ENCODE measurements at regions not wholly inside any gene's neighbourhood (a gene's known extent, or its start where the extent isn't known, plus 50 kb on each side); places are given as distances from the start of the nearest gene placed in this dataset.

DNA sequence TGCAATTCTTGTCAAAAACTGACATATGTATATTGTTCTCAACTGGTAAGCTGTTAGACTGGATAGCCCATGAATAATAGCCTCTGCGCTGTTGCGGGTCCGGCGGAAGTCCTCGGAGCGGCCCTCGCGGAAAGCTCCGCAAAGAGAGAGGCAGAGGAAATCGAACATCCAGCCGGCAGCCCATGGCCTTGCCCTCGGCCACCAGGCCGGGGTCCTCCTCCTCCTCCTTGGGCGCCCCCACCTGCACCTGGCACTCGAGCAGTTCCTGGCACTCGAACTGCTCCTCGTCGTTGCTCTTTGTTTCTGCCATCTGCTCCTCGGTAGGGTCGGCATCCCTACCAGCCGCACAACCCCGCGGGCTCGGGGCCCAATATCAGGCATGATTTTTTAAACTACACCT is 1176.3 kb downstream of the PCDH18 start:
- 93% methylated on average over 3 of the region's 24 CpGs for WGBS (ENCODE audit: insufficient coverage, low lambda C conversion rate)
- Histone ChIP-seq H3K27ac (ENCODE audit: low read length) (no peak overlapping the region), H3K27me3 (ENCODE audit: control insufficient read depth, insufficient read depth, low read length) (no peaks in the 10 kb centered on the region), H3K4me1 (ENCODE audit: control insufficient read depth, insufficient read depth, low read length) (no peaks in the 10 kb centered on the region), H3K36me3 (ENCODE audit: control insufficient read depth, insufficient read depth, low read length) (no peaks in the 10 kb centered on the region), H3K9me3 (ENCODE audit: control insufficient read depth, low read depth, low read length) (peaks cover 3% of the 10 kb centered on the region), H3K4me3 (ENCODE audit: low read length) (no peak overlapping the region)
- DNase-seq: no peak

GRCh38 chr4:136343340-136343739 is 1189.0 kb downstream of the PCDH18 start:
- 50% methylated on average over 2 of the region's 3 CpGs for WGBS (ENCODE audit: insufficient coverage, low lambda C conversion rate)
- no peaks in the 10 kb centered on the region for H3K36me3 ChIP-seq (ENCODE audit: control insufficient read depth, insufficient read depth, low read length)
- no peak overlapping the region for H3K27ac ChIP-seq (ENCODE audit: low read length)
- H3K27me3 ChIP-seq (ENCODE audit: control insufficient read depth, insufficient read depth, low read length): no peaks in the 10 kb centered on the region
- H3K4me3 ChIP-seq (ENCODE audit: low read length): no peak overlapping the region
- H3K4me1 ChIP-seq (ENCODE audit: control insufficient read depth, insufficient read depth, low read length): no peaks in the 10 kb centered on the region
- peaks cover 3% of the 10 kb centered on the region for H3K9me3 ChIP-seq (ENCODE audit: control insufficient read depth, low read depth, low read length)
- DNase-seq: no peak

DNA sequence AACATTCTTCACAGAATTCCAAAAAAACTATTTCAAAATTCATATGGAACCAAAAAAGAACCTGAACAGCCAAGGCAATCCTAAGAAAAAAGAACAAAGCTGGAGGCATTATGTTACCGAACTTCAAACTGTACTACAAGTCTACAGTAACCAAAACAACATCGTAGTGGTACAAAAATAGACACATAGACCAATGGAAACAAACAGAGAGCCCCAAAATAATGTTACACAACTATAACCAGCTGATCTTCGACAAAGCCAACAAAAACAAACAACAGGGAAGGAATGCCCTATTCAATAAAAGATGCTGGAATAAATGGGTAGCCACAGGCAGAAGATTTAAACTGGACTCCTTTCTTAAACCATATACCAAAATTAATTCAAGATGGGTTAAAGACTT is 1189.6 kb downstream of the PCDH18 start:
- Histone ChIP-seq H3K36me3 (ENCODE audit: control insufficient read depth, insufficient read depth, low read length) (no peaks in the 10 kb centered on the region), H3K4me3 (ENCODE audit: low read length) (no peak overlapping the region), H3K27me3 (ENCODE audit: control insufficient read depth, insufficient read depth, low read length) (no peaks in the 10 kb centered on the region), H3K4me1 (ENCODE audit: control insufficient read depth, insufficient read depth, low read length) (no peaks in the 10 kb centered on the region), H3K27ac (ENCODE audit: low read length) (no peak overlapping the region), H3K9me3 (ENCODE audit: control insufficient read depth, low read depth, low read length) (peaks cover 3% of the 10 kb centered on the region)
- no peak for DNase-seq
- 100% methylated on average over 1 of the region's 3 CpGs for WGBS (ENCODE audit: insufficient coverage, low lambda C conversion rate)

- no peaks in the 10 kb centered on the region for H3K4me1 ChIP-seq (ENCODE audit: control insufficient read depth, insufficient read depth, low read length)
- WGBS (ENCODE audit: insufficient coverage, low lambda C conversion rate): no CpG with 5 or more reads among the region's 4 CpGs
These were observed 1195.1 kb downstream of the PCDH18 start for GRCh38 chr4:136337216-136337615.

GRCh38 chr4:136336479-136336878 is 1195.8 kb downstream of the PCDH18 start:
- Histone ChIP-seq H3K9me3 (ENCODE audit: control insufficient read depth, low read depth, low read length) (no peaks in the 10 kb centered on the region), H3K4me3 (ENCODE audit: low read length) (no peak overlapping the region), H3K27me3 (ENCODE audit: control insufficient read depth, insufficient read depth, low read length) (no peaks in the 10 kb centered on the region), H3K27ac (ENCODE audit: low read length) (no peak overlapping the region), H3K36me3 (ENCODE audit: control insufficient read depth, insufficient read depth, low read length) (no peaks in the 10 kb centered on the region), H3K4me1 (ENCODE audit: control insufficient read depth, insufficient read depth, low read length) (no peaks in the 10 kb centered on the region)
- no peak for DNase-seq
- no CpG with 5 or more reads among the region's 4 CpGs for WGBS (ENCODE audit: insufficient coverage, low lambda C conversion rate)

More at GRCh38 chr4:136337216-136337615, 1195.1 kb downstream of the PCDH18 start:
- Histone ChIP-seq H3K36me3 (ENCODE audit: control insufficient read depth, insufficient read depth, low read length) (no peaks in the 10 kb centered on the region), H3K4me3 (ENCODE audit: low read length) (no peak overlapping the region), H3K9me3 (ENCODE audit: control insufficient read depth, low read depth, low read length) (peaks cover 3% of the 10 kb centered on the region), H3K27me3 (ENCODE audit: control insufficient read depth, insufficient read depth, low read length) (no peaks in the 10 kb centered on the region), H3K27ac (ENCODE audit: low read length) (no peak overlapping the region)
- DNase-seq: no peak

DNA sequence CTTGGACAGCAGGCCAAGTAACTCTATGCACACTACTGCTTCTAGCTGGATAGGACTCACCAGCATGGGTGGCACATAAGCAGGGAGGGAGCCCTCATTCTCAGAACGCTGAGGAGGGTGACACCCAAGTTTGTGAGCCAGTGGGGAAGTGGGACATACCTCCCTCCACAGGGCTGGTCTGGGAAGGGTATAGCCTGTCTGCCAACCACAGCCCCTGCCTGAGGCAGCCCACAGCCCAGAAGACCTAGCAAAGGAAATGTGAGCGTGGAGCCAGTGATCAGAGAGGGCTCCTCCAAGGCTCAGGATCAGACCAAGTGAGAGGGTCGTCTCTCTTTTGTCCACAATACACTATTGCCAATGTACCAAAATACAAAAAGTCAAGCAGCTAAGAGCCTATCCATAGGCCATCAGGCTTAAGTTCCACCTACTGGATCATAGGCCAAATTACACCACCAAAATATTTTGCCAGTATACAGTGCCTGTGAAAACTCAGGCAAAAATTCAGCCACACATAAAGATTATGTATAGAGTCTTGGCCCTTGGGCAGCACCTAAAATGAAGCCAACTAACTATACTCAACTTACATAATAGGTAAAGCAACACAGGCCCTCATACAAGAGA is 1203.1 kb downstream of the PCDH18 start:
- Histone ChIP-seq H3K9me3 (ENCODE audit: control insufficient read depth, low read depth, low read length) (no peaks in the 10 kb centered on the region), H3K27ac (ENCODE audit: low read length) (no peak overlapping the region), H3K36me3 (ENCODE audit: control insufficient read depth, insufficient read depth, low read length) (no peaks in the 10 kb centered on the region), H3K27me3 (ENCODE audit: control insufficient read depth, insufficient read depth, low read length) (no peaks in the 10 kb centered on the region), H3K4me3 (ENCODE audit: low read length) (no peak overlapping the region), H3K4me1 (ENCODE audit: control insufficient read depth, insufficient read depth, low read length) (peaks cover 12% of the 10 kb centered on the region)
- WGBS (ENCODE audit: insufficient coverage, low lambda C conversion rate): no CpG with 5 or more reads among the region's 3 CpGs
- no peak for DNase-seq

DNA sequence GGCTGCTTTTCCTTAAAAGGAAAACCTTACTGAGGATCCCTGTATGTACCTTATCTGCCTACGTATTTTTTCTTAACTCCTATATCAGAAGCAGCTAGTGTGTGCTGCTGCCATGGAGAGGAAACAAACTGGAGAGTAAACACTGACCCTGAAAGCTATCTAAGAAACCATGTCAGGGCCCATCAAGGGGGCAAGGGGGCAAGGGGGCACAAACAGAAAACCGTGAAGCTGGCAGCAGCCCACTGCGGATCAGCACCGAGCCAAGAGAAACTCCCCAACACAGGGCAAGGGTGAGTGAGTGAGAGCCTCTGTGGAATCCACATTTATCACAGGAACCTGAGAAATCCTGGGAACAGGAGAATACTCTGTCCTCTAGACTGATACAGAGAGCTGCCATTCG is 1204.2 kb downstream of the PCDH18 start:
- WGBS (ENCODE audit: insufficient coverage, low lambda C conversion rate): no CpG with 5 or more reads among the region's 5 CpGs
- no peaks in the 10 kb centered on the region for H3K36me3 ChIP-seq (ENCODE audit: control insufficient read depth, insufficient read depth, low read length)
- H3K27ac ChIP-seq (ENCODE audit: low read length): peak overlapping the region; percentile 14
- DNase-seq: peak; percentile 26 to 59
- no peak overlapping the region for H3K4me3 ChIP-seq (ENCODE audit: low read length)
- H3K9me3 ChIP-seq (ENCODE audit: control insufficient read depth, low read depth, low read length): no peaks in the 10 kb centered on the region
- no peaks in the 10 kb centered on the region for H3K27me3 ChIP-seq (ENCODE audit: control insufficient read depth, insufficient read depth, low read length)
- peaks cover 12% of the 10 kb centered on the region for H3K4me1 ChIP-seq (ENCODE audit: control insufficient read depth, insufficient read depth, low read length)

- Histone ChIP-seq H3K27me3 (ENCODE audit: control insufficient read depth, insufficient read depth, low read length) (no peaks in the 10 kb centered on the region), H3K4me1 (ENCODE audit: control insufficient read depth, insufficient read depth, low read length) (peaks cover 14% of the 10 kb centered on the region), H3K27ac (ENCODE audit: low read length) (peak overlapping the region; percentile 69), H3K36me3 (ENCODE audit: control insufficient read depth, insufficient read depth, low read length) (no peaks in the 10 kb centered on the region), H3K9me3 (ENCODE audit: control insufficient read depth, low read depth, low read length) (no peaks in the 10 kb centered on the region), H3K4me3 (ENCODE audit: low read length) (no peak overlapping the region)
- WGBS (ENCODE audit: insufficient coverage, low lambda C conversion rate): no CpG with 5 or more reads among the region's 1 CpG
- DNase-seq: no peak
These were observed 1211.9 kb downstream of the PCDH18 start for GRCh38 chr4:136320465-136320813.

DNA sequence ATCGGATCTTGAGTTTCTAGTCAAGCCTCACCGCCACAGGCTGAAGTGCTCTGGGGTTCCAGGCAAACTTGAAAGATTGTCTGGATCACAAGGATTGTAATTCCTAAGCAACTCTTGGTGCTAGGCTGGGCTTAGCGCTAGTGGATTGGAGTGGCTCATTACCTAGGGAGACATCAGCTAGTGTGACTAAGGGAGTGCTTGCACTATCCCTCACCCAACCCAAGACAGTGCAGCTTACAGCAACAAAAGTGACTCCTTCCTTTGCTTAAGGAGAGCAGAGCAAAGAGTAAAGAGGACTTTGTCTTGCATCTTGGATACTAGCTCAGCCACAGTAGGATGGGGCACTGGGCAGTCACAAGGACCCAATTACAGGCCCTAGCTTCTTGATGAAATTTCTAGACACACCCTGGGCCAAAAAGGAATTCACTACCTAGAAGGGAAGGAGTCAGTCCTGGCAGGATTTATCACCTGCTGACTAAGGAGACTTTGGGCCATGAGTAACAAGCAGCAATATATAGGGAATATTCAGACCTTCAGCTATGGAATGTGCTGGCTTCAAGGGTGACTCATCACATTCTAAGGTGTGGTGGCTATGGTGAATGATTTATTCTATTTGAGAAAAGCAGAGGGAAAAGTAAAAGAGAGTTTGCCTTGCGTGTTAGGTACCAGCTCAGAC is 1212.4 kb downstream of the PCDH18 start:
- Histone ChIP-seq H3K4me3 (ENCODE audit: low read length) (no peak overlapping the region), H3K27ac (ENCODE audit: low read length) (peak overlapping the region; percentile 72), H3K27me3 (ENCODE audit: control insufficient read depth, insufficient read depth, low read length) (no peaks in the 10 kb centered on the region), H3K36me3 (ENCODE audit: control insufficient read depth, insufficient read depth, low read length) (no peaks in the 10 kb centered on the region), H3K4me1 (ENCODE audit: control insufficient read depth, insufficient read depth, low read length) (peaks cover 14% of the 10 kb centered on the region), H3K9me3 (ENCODE audit: control insufficient read depth, low read depth, low read length) (no peaks in the 10 kb centered on the region)
- WGBS (ENCODE audit: insufficient coverage, low lambda C conversion rate): 20% methylated on average over 1 of the region's 4 CpGs
- DNase-seq: peak; percentile 83 to 91

DNA sequence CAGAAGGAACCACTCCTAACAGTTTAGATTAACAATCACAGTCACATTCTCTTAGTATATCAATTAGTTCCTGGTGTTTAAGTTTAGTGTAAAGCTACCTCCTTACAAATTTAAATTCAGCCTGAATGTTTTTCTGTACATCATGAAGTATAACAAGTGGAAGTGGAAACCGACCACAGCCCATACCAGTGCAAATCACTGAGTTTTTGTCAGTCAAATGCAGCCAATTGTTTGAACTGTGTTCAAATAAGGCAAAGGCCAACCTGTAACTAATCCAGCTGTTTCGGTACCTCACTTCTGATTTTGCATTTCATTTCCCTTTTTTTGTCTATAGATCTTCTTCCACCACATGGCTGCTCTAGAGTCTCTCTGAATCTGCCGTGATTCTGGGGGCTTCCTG is 1215.3 kb downstream of the PCDH18 start:
- peaks cover 14% of the 10 kb centered on the region for H3K4me1 ChIP-seq (ENCODE audit: control insufficient read depth, insufficient read depth, low read length)
- no peaks in the 10 kb centered on the region for H3K27me3 ChIP-seq (ENCODE audit: control insufficient read depth, insufficient read depth, low read length)
- no peak for DNase-seq
- no peak overlapping the region for H3K27ac ChIP-seq (ENCODE audit: low read length)
- no peak overlapping the region for H3K4me3 ChIP-seq (ENCODE audit: low read length)
- WGBS (ENCODE audit: insufficient coverage, low lambda C conversion rate): 100% methylated on average over 1 of the region's 3 CpGs
- H3K36me3 ChIP-seq (ENCODE audit: control insufficient read depth, insufficient read depth, low read length): no peaks in the 10 kb centered on the region
- no peaks in the 10 kb centered on the region for H3K9me3 ChIP-seq (ENCODE audit: control insufficient read depth, low read depth, low read length)

DNA sequence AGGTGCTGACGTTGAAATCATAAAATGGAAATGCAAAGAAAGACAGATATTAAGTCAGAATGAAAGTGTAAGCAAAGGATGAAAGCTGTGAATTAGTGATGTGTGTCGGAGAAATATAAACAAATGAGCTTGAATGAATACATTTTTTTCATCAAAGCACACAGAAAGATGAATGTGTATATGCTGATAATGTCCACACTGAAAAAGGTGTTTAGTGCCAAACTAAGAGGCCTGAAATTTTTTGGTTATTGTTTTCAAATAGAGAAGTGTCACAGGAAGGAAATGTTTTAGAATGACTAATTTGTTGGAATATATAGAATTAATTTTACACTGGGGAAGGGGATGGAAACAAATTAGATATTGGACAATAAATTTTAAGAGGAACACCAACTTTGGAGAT is 1217.6 kb downstream of the PCDH18 start:
- Histone ChIP-seq H3K4me1 (ENCODE audit: control insufficient read depth, insufficient read depth, low read length) (peaks cover 4% of the 10 kb centered on the region), H3K4me3 (ENCODE audit: low read length) (no peak overlapping the region), H3K27ac (ENCODE audit: low read length) (no peak overlapping the region), H3K9me3 (ENCODE audit: control insufficient read depth, low read depth, low read length) (no peaks in the 10 kb centered on the region), H3K36me3 (ENCODE audit: control insufficient read depth, insufficient read depth, low read length) (no peaks in the 10 kb centered on the region), H3K27me3 (ENCODE audit: control insufficient read depth, insufficient read depth, low read length) (no peaks in the 10 kb centered on the region)
- WGBS (ENCODE audit: insufficient coverage, low lambda C conversion rate): 88% methylated on average over 2 of the region's 2 CpGs
- no peak for DNase-seq
